Adipocyte (in vitro differentiated cells): ENCODE measurements at regions not wholly inside any gene's neighbourhood (a gene's known extent, or its start where the extent isn't known, plus 50 kb on each side); places are given as distances from the start of the nearest gene placed in this dataset.
"Not testable (repeated sequence)": the region's sequence is repeated elsewhere in the genome, so short reads cannot be mapped to it uniquely, and the experiment has no call there.

Source experiments
- DNase-seq: peaks from one replicate; pipeline ENCODE4 v3.0.0-alpha.2; 2015; ENCODE audit warnings: low read depth
- H3K27me3 ChIP-seq: replicated peaks from 2 replicates; pipeline ENCODE4 v1.7.0; 2013; ENCODE audit warnings: mild to moderate bottlenecking, low read length, moderate library complexity; ENCODE audit not compliant: control insufficient read depth, insufficient read depth
- H3K36me3 ChIP-seq: 2 replicates; pipeline ENCODE4 v1.7.0; 2013; ENCODE audit warnings: low read length, mild to moderate bottlenecking, moderate library complexity; ENCODE audit not compliant: control insufficient read depth, insufficient read depth, severe bottlenecking
- H3K4me1 ChIP-seq: 2 replicates; pipeline ENCODE4 v1.7.0; 2013; ENCODE audit warnings: mild to moderate bottlenecking, low read length, moderate library complexity; ENCODE audit not compliant: control insufficient read depth, insufficient read depth
- H3K4me3 ChIP-seq: 2 replicates; pipeline ENCODE4 v1.7.0; 2013; ENCODE audit warnings: mild to moderate bottlenecking, low read length, moderate library complexity
- H3K9ac ChIP-seq: 2 replicates; pipeline ENCODE4 v1.7.0; 2013; ENCODE audit warnings: mild to moderate bottlenecking, low read length, moderate library complexity
- H3K9me3 ChIP-seq: 2 replicates; pipeline ENCODE4 v1.7.0; 2013; ENCODE audit warnings: mild to moderate bottlenecking, low read length, moderate library complexity; ENCODE audit not compliant: control insufficient read depth

DNA sequence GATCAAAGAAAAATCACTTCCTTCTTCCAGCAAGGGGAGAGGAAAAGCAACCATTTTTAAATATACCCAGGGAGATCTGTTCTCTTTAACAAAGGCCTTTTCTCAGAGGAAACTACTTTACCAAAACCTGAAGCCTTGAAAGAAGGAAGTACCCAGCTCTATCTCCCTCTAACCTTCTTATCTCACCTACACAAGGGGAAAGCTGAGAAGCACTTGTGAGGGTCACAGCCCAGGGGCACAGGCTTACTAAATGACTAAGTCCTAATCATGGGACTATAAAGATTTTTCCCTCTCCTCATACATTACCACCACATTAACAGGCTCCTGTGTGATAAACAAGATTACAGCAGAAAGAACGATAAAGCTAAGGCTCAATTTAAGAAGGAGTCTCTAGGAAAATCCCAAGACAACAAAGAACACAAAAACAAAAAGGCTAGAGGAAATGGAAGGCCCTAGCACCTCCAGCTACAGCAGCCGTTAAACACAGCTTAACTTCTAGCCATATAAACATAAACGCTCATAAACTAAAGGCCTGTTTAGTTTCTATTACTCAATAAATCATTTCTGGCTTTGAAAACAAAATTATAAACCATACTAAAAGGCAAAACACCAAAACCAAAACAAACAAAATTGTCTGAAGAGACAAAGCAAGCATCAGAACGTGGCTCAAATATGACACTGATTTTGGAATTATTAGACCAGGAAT, 284.9 kb upstream of the ECI2 start:
- Histone ChIP-seq H3K36me3 (no peaks in the 10 kb centered on the region), H3K4me3 (no peak overlapping the region), H3K9me3 (peaks cover 3% of the 10 kb centered on the region), H3K27me3 (no peaks in the 10 kb centered on the region), H3K4me1 (no peaks in the 10 kb centered on the region), H3K9ac (no peak overlapping the region)
- DNase-seq, result no peak

GRCh38 chr6:4415549-4415948, 280.2 kb upstream of the ECI2 start:
- DNase-seq, result no peak
- no peaks in the 10 kb centered on the region for H3K27me3 ChIP-seq
- no peaks in the 10 kb centered on the region for H3K36me3 ChIP-seq
- H3K9ac ChIP-seq, result no peak overlapping the region
- H3K4me1 ChIP-seq, result peaks cover 7% of the 10 kb centered on the region
- H3K4me3 ChIP-seq, result no peak overlapping the region
- no peaks in the 10 kb centered on the region for H3K9me3 ChIP-seq

DNA sequence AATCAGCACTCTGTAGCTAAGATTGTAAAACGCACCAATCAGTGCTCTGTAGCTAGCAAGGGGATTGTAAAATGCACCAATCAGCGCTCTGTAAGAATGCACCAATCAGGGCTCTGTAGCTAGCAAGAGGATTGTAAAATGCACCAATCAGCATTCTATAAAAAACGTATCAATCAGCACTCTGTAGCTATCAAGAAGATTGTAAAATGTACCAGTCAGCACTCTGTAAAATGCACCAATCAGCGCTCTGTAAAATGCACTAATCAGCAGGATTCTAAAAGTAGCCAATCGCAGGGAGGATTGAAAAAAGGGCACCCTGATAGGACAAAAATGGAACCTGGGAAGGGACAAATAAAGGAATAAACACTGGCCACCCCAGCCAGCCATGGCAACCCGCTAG, 278.7 kb upstream of the ECI2 start:
- H3K27me3 ChIP-seq, H3K4me1 ChIP-seq, DNase-seq, H3K9me3 ChIP-seq, H3K9ac ChIP-seq, H3K4me3 ChIP-seq, H3K36me3 ChIP-seq: not testable (repeated sequence)

DNA sequence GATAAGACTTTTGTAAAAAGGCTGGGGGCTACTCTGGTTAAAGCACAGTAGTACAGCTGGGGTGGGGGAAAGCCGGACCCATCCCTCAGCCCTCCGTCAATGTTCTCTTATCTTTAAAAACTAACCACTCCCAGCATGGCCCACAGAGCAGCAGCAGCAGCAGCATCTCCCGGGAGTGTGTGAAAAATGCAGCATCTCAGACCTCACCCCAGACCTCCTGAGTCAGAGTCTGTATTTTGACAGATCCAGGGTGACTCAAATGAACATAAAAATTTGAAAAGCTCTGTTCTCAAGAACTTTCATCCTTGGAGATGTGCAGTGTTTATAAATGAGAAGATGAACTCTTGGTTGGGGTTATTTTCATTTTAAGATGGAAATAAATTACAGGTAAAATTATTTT, 277.7 kb upstream of the ECI2 start:
- H3K4me1 ChIP-seq, result peaks cover 7% of the 10 kb centered on the region
- H3K36me3 ChIP-seq, result no peaks in the 10 kb centered on the region
- no peaks in the 10 kb centered on the region for H3K9me3 ChIP-seq
- no peak overlapping the region for H3K9ac ChIP-seq
- H3K27me3 ChIP-seq, result no peaks in the 10 kb centered on the region
- DNase-seq, result peak; percentile 26
- no peak overlapping the region for H3K4me3 ChIP-seq

DNA sequence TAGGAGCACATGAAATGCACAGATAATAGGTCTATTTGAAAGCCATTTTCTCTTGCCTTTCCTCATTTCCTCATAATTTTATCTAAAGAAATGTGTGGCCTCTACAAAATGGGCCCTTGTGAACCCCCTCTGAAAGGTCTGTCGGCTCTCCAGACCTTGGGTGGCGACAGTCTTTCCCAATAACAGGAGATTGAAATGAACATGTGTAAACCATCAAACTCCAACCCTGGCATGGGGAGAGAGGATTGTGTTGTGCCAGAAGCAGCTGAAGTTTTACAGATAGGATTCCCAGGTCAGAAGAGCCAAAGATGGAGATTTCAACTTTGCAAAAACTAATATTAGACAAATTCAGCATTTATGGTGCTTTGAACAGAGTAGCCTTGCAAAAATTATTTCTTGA, 277.1 kb upstream of the ECI2 start:
- Histone ChIP-seq H3K27me3 (no peaks in the 10 kb centered on the region), H3K36me3 (no peaks in the 10 kb centered on the region), H3K4me1 (peaks cover 7% of the 10 kb centered on the region), H3K9ac (no peak overlapping the region), H3K9me3 (no peaks in the 10 kb centered on the region), H3K4me3 (no peak overlapping the region)
- DNase-seq, result no peak

DNA sequence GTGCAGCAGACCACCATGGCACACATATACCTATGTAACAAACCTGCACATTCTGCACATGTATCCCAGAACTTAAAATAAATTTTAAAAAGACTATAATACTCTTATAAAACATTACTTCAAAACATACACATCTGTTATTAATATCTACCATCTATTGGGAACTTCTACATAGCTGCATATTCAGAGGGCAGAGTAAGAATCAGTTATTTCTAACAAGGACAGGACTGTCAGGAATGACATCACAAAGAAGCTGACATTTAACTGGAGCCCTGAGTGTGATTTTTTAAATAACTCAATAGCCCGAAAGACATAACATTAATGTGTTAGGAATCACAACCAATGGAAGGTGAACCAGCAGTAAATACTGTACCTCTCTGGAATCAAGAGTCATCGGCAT, 276.7 kb upstream of the ECI2 start:
- Histone ChIP-seq H3K4me3 (no peak overlapping the region), H3K9ac (no peak overlapping the region), H3K4me1 (peaks cover 7% of the 10 kb centered on the region), H3K9me3 (no peaks in the 10 kb centered on the region), H3K36me3 (no peaks in the 10 kb centered on the region), H3K27me3 (no peaks in the 10 kb centered on the region)
- DNase-seq, result no peak

DNA sequence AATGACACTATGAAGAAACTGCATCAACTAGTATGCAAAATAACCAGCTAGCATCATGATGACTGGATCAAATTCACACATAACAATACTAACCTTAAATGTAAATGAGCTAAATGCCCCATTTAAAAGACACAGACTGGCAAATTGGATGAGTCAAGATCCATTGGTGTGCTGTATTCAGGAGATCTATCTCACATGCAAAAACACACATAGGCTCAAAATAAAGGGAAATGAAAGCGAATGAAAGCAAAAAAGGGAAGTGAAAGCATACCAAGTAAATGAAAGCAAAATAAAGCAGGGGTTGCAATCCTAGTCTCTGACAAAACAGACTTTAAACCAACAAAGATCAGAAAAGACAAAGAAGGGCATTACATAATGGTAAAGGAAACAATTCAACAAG, 272.3 kb upstream of the ECI2 start:
- not testable (repeated sequence) for H3K4me3 ChIP-seq

GRCh38 chr6:4405621-4406212, 270.3 kb upstream of the ECI2 start:
- Histone ChIP-seq H3K36me3 (no peaks in the 10 kb centered on the region), H3K4me1 (peaks cover 24% of the 10 kb centered on the region), H3K9ac (no peak overlapping the region), H3K4me3 (no peak overlapping the region), H3K9me3 (no peaks in the 10 kb centered on the region), H3K27me3 (no peaks in the 10 kb centered on the region)
- DNase-seq, result no peak

More for the DNA sequence above, 272.3 kb upstream of the ECI2 start:
- H3K36me3 ChIP-seq, H3K27me3 ChIP-seq, DNase-seq, H3K9ac ChIP-seq, H3K9me3 ChIP-seq: not testable (repeated sequence)
- peaks cover 17% of the 10 kb centered on the region for H3K4me1 ChIP-seq

DNA sequence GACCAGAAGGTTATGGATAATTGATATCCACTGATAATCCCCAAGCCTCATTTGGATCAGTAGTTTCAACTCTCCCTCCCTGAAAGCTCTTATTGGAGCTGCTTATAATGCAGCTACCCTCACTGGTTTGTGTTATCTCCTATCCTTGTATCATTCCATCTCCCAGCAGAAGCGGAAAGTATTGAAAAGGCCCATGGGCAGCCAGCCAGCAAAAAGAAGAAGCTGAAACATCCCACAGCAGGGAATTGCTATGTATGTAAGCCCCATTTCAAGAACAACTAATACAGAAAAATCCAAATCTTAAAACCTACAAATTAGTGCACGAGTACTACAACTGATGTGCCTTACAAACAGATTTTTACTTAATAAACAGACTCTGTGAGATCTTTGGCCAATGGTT, 269.0 kb upstream of the ECI2 start:
- Histone ChIP-seq H3K9ac (no peak overlapping the region), H3K36me3 (no peaks in the 10 kb centered on the region), H3K4me3 (no peak overlapping the region), H3K27me3 (no peaks in the 10 kb centered on the region), H3K4me1 (peaks cover 24% of the 10 kb centered on the region), H3K9me3 (no peaks in the 10 kb centered on the region)
- DNase-seq, result no peak

DNA sequence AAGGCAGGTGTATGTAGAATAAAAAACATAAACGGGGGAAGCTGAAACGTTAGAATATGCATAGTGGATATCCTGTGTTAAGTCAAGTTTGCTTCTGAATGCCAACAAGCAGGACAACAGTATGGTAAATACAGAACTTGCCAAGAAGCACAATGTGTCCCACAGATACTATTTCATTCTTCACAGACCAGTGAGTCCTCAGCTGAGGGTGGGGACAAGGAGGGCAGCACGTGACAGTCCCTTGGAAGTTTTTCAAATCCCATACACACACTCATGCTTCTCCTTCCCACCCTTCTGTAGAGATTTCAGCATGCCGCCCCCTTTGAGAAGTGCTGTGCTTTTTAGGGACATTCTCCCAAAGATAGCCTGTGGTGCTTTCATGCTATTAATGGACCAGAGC, 268.5 kb upstream of the ECI2 start:
- H3K9ac ChIP-seq, result no peak overlapping the region
- H3K9me3 ChIP-seq, result no peaks in the 10 kb centered on the region
- peak; percentile 11 for DNase-seq
- no peaks in the 10 kb centered on the region for H3K27me3 ChIP-seq
- H3K4me3 ChIP-seq, result no peak overlapping the region
- peaks cover 24% of the 10 kb centered on the region for H3K4me1 ChIP-seq
- no peaks in the 10 kb centered on the region for H3K36me3 ChIP-seq

GRCh38 chr6:4403023-4403752, 267.8 kb upstream of the ECI2 start:
- peak overlapping the region; percentile 15 for H3K4me3 ChIP-seq
- H3K9me3 ChIP-seq, result no peaks in the 10 kb centered on the region
- H3K4me1 ChIP-seq, result peaks cover 24% of the 10 kb centered on the region
- no peaks in the 10 kb centered on the region for H3K36me3 ChIP-seq
- no peaks in the 10 kb centered on the region for H3K27me3 ChIP-seq
- DNase-seq, result no peak
- peak overlapping the region; percentile 23 for H3K9ac ChIP-seq
